MM.1S (cell line): ENCODE measurements at regions not wholly inside any gene's neighbourhood (a gene's known extent, or its start where the extent isn't known, plus 50 kb on each side); places are given as distances from the start of the nearest gene placed in this dataset.

Experiments
- DNase-seq: peaks from one replicate; pipeline ENCODE4 v3.0.0-alpha.2; 2015
- H2AFZ ChIP-seq: fragments of 300-600 bp; sonication (generic); 2 replicates; pipeline ENCODE4 v1.6.0; 2016; ENCODE audit warnings: antibody characterized with exemption, low read length
- H3F3A ChIP-seq: fragments of 300-600 bp; sonication (generic); 2 replicates; pipeline ENCODE4 v1.6.1; 2016; ENCODE audit warnings: mild to moderate bottlenecking, antibody characterized with exemption, low read length, moderate library complexity, mixed read lengths; ENCODE audit not compliant: insufficient read depth
- H3K27ac ChIP-seq: fragments of 300-600 bp; sonication (generic); 2 replicates; pipeline ENCODE4 v1.5.1; 2016; ENCODE audit warnings: mild to moderate bottlenecking, low read length
- H3K27me3 ChIP-seq: fragments of 300-600 bp; sonication (generic); replicated peaks from 2 replicates; pipeline ENCODE4 v1.6.0; 2016; ENCODE audit warnings: low read length; ENCODE audit not compliant: insufficient read depth
- H3K36me3 ChIP-seq: fragments of 300-600 bp; sonication (generic); replicated peaks from 2 replicates; pipeline ENCODE4 v1.6.1; 2016; ENCODE audit warnings: mild to moderate bottlenecking, low read length, mixed read lengths; ENCODE audit not compliant: insufficient read depth
- H3K4me1 ChIP-seq: fragments of 300-600 bp; sonication (generic); 2 replicates; pipeline ENCODE4 v1.6.1; 2016; ENCODE audit warnings: low read length, mixed read lengths
- H3K4me2 ChIP-seq: fragments of 300-600 bp; sonication (generic); 2 replicates; pipeline ENCODE4 v1.6.0; 2016; ENCODE audit warnings: low read depth, low read length
- H3K4me3 ChIP-seq: fragments of 300-600 bp; sonication (generic); 2 replicates; pipeline ENCODE4 v1.5.1; 2016; ENCODE audit warnings: low read length, mixed read lengths
- H3K79me2 ChIP-seq: fragments of 300-600 bp; sonication (generic); 2 replicates; pipeline ENCODE4 v1.6.1; 2016; ENCODE audit warnings: mixed run types, low read length, mixed read lengths
- H3K9ac ChIP-seq: fragments of 300-600 bp; sonication (generic); 2 replicates; pipeline ENCODE4 v1.6.1; 2016; ENCODE audit warnings: low read length, mixed read lengths
- H3K9me2 ChIP-seq: fragments of 300-600 bp; sonication (generic); replicated peaks from 2 replicates; pipeline ENCODE4 v1.6.1; 2016; ENCODE audit warnings: mild to moderate bottlenecking, low read length, mixed read lengths; ENCODE audit not compliant: insufficient read depth
- H3K9me3 ChIP-seq: fragments of 300-600 bp; sonication (generic); replicated peaks from 2 replicates; pipeline ENCODE4 v1.6.1; 2016; ENCODE audit warnings: mild to moderate bottlenecking, low read length, mixed read lengths; ENCODE audit not compliant: insufficient read depth
- H4K20me1 ChIP-seq: fragments of 300-600 bp; sonication (generic); 2 replicates; pipeline ENCODE4 v1.6.1; 2016; ENCODE audit warnings: mild to moderate bottlenecking, low read length, moderate library complexity, mixed read lengths; ENCODE audit not compliant: insufficient read depth
- EZH2 ChIP-seq: fragments of 300-600 bp; sonication (generic); optimal IDR thresholded peaks from 2 replicates; pipeline ENCODE3; 2017; ENCODE audit warnings: low read depth, mild to moderate bottlenecking, antibody characterized with exemption, low read length, mixed read lengths
- EZH2phosphoT487 ChIP-seq: fragments of 300-600 bp; sonication (generic); IDR thresholded peaks from 2 replicates; pipeline ENCODE4 v1.6.1; 2018; ENCODE audit warnings: antibody characterized with exemption, low read length
- TF ChIP-seq, protein P1 (sequence below): fragments of 300-600 bp; sonication (generic); IDR thresholded peaks from 2 replicates; pipeline ENCODE4 v1.5.1; 2016; ENCODE audit warnings: antibody characterized with exemption, low read length, mixed read lengths

DNA sequence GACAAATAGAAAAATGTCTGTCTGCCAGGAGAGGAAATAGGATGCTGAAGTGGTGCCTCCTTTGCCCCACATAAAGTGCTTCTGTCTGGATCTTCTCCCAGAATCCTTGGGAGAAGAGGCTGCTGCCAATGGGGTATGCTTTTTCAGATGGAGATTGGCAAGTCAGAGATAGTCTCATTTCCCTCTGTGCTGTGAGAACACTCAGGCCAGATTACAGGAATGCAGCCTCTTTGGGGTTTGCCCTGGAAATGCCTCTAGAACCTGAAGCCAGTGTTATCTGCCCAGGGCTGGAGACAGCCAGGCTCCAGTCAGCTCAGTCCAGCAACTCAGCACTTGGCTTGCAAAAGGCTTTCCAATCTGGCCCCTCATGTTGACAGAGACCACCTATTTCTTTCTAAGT is 119.1 kb upstream of the PHYHIPL start:
- TF ChIP-seq EZH2 = no peak
- TF ChIP-seq EZH2phosphoT487 = no peak
- TF ChIP-seq, protein P1, sequence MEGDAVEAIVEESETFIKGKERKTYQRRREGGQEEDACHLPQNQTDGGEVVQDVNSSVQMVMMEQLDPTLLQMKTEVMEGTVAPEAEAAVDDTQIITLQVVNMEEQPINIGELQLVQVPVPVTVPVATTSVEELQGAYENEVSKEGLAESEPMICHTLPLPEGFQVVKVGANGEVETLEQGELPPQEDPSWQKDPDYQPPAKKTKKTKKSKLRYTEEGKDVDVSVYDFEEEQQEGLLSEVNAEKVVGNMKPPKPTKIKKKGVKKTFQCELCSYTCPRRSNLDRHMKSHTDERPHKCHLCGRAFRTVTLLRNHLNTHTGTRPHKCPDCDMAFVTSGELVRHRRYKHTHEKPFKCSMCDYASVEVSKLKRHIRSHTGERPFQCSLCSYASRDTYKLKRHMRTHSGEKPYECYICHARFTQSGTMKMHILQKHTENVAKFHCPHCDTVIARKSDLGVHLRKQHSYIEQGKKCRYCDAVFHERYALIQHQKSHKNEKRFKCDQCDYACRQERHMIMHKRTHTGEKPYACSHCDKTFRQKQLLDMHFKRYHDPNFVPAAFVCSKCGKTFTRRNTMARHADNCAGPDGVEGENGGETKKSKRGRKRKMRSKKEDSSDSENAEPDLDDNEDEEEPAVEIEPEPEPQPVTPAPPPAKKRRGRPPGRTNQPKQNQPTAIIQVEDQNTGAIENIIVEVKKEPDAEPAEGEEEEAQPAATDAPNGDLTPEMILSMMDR = no peak
- Histone ChIP-seq H3K36me3 (no peaks in the 10 kb centered on the region), H3K9ac (no peak overlapping the region), H3K4me3 (no peak overlapping the region), H3K27ac (no peak overlapping the region), H3K27me3 (no peaks in the 10 kb centered on the region), H3K79me2 (no peaks in the 10 kb centered on the region), H3K4me1 (no peaks in the 10 kb centered on the region), H3F3A (no peaks in the 10 kb centered on the region), H3K9me2 (no peaks in the 10 kb centered on the region), H3K9me3 (no peaks in the 10 kb centered on the region), H2AFZ (no peak overlapping the region), H3K4me2 (no peak overlapping the region), H4K20me1 (no peaks in the 10 kb centered on the region)
- no peak for DNase-seq

- no peak overlapping the region for H3K27ac ChIP-seq
- no peak for DNase-seq
- TF ChIP-seq EZH2 (no peak), EZH2phosphoT487 (no peak)
- TF ChIP-seq, protein P1 = no peak
- H3K9me2 ChIP-seq = no peaks in the 10 kb centered on the region
- no peaks in the 10 kb centered on the region for H3K36me3 ChIP-seq
- no peaks in the 10 kb centered on the region for H3K27me3 ChIP-seq
- no peak overlapping the region for H3K4me3 ChIP-seq
- H3K4me1 ChIP-seq = no peaks in the 10 kb centered on the region
- H3K4me2 ChIP-seq = no peak overlapping the region
- no peak overlapping the region for H2AFZ ChIP-seq
- H4K20me1 ChIP-seq = no peaks in the 10 kb centered on the region
- H3K9me3 ChIP-seq = no peaks in the 10 kb centered on the region
- no peaks in the 10 kb centered on the region for H3K79me2 ChIP-seq
- H3K9ac ChIP-seq = no peak overlapping the region
- H3F3A ChIP-seq = no peaks in the 10 kb centered on the region
Observed at GRCh38 chr10:59060852-59061251, 115.6 kb upstream of the PHYHIPL start.

GRCh38 chr10:59063491-59063890 is 113.0 kb upstream of the PHYHIPL start:
- no peak overlapping the region for H2AFZ ChIP-seq
- H3K9ac ChIP-seq = no peak overlapping the region
- H3F3A ChIP-seq = no peaks in the 10 kb centered on the region
- no peaks in the 10 kb centered on the region for H4K20me1 ChIP-seq
- no peaks in the 10 kb centered on the region for H3K79me2 ChIP-seq
- TF ChIP-seq EZH2phosphoT487 (no peak), EZH2 (no peak)
- TF ChIP-seq, protein P1 = no peak
- H3K4me1 ChIP-seq = no peaks in the 10 kb centered on the region
- H3K4me3 ChIP-seq = no peak overlapping the region
- no peak overlapping the region for H3K27ac ChIP-seq
- no peak overlapping the region for H3K4me2 ChIP-seq
- H3K27me3 ChIP-seq = no peaks in the 10 kb centered on the region
- no peaks in the 10 kb centered on the region for H3K9me3 ChIP-seq
- no peak for DNase-seq
- no peaks in the 10 kb centered on the region for H3K9me2 ChIP-seq
- H3K36me3 ChIP-seq = no peaks in the 10 kb centered on the region
